HepG2 (cell line): ENCODE measurements at regions not wholly inside any gene's neighbourhood (a gene's known extent, or its start where the extent isn't known, plus 50 kb on each side); places are given as distances from the start of the nearest gene placed in this dataset.

Experiments
- ATAC-seq: fragments of 200-7000 bp; cut with Tn5 transposase; 3 replicates; pipeline ENCODE4 v1.9.1; 2020; ENCODE audit warnings: mild to moderate bottlenecking, moderate library complexity
- BruUV-seq: library from RNA; stranded (reverse); fragments of 400-500 nt; replicated peaks from 2 replicates; lab custom pipeline; 2021; lab: Mats Ljungman, UMichigan
- CTCF ChIA-PET: fragments of 300-600 bp; formaldehyde crosslinking; extraction: SDS; loops from one replicate; lab custom pipeline; 2021; ENCODE audit warnings: low total read pairs, inconsistent platforms, low intra/inter-chr PET ratio; lab: Yijun Ruan, JAX
- POLR2A ChIA-PET: fragments of 350-600 bp; sonication (Branson Sonifier 250); formaldehyde crosslinking; loops from one replicate; lab custom pipeline; 2020; ENCODE audit warnings: antibody characterized with exemption, inconsistent platforms; lab: Yijun Ruan, JAX
- DNase-seq: peaks from one replicate; pipeline ENCODE4 v3.0.0-alpha.2; 2015; ENCODE audit warnings: low spot score
- FAIRE-seq: peaks from 3 replicates; lab custom pipeline; 2011; peaks lifted over from hg19 to GRCh38; lab: Jason Lieb, UNC
- H2AFZ ChIP-seq: one replicate; pipeline ENCODE4 v1.6.1; 2011; ENCODE audit warnings: low read length, inconsistent platforms
- H3K27ac ChIP-seq: fragments of 300-600 bp; 3 replicates; pipeline ENCODE4 v1.8.0; 2011; ENCODE audit warnings: mixed run types, mild to moderate bottlenecking, mixed read lengths, low read length, inconsistent platforms; ENCODE audit not compliant: insufficient read depth; ENCODE audit errors: extremely low read length
- H3K27me3 ChIP-seq, 2 experiments: fragments of 200-600 bp in 1 of 2; 2 replicates in 1 of 2; 3 replicates in 1 of 2; pipeline versions ENCODE4 v1.6.0 to v1.8.0; 2011; ENCODE audit warnings: low read length in 2 of 2, mild to moderate bottlenecking in 2 of 2, moderate library complexity in 2 of 2, inconsistent platforms in 1 of 2; ENCODE audit not compliant: insufficient read depth in 2 of 2, control insufficient read depth in 1 of 2
- H3K36me3 ChIP-seq, 2 experiments: fragments of 200-600 bp in 1 of 2; replicated peaks in 1 of 2; 2 replicates in 1 of 2; 3 replicates in 1 of 2; pipeline versions ENCODE4 v1.5.1 to v1.8.0; 2011; ENCODE audit warnings: low read length in 2 of 2, inconsistent platforms in 1 of 2; ENCODE audit not compliant: insufficient read depth in 2 of 2, control insufficient read depth in 1 of 2
- H3K4me1 ChIP-seq: 2 replicates; pipeline ENCODE4 v1.5.1; 2012; ENCODE audit warnings: low read length, inconsistent platforms; ENCODE audit not compliant: insufficient read depth
- H3K4me2 ChIP-seq: 2 replicates; pipeline ENCODE4 v1.6.0; 2011; ENCODE audit warnings: low read depth, low read length, inconsistent platforms
- H3K4me3 ChIP-seq, 3 experiments: fragments of 200-600 bp in 1 of 3; sonication (generic), shearing (Covaris generic) in 1 of 3; replicated peaks in 1 of 3; 2 replicates each; pipeline ENCODE4 v1.5.1; 2011 to 2016; ENCODE audit warnings: low read length in 3 of 3, inconsistent platforms in 2 of 3, low read depth in 2 of 3, mild to moderate bottlenecking in 2 of 3, control low read depth in 1 of 3, mixed read lengths in 1 of 3; ENCODE audit not compliant: insufficient read depth in 1 of 3
- H3K79me2 ChIP-seq: one replicate; pipeline ENCODE4 v1.6.1; 2011; ENCODE audit warnings: low read length, inconsistent platforms; ENCODE audit not compliant: insufficient read depth
- H3K9ac ChIP-seq: 2 replicates; pipeline ENCODE4 v1.6.0; 2011; ENCODE audit warnings: mild to moderate bottlenecking, low read depth, low read length, inconsistent platforms; ENCODE audit not compliant: insufficient read depth
- H3K9me3 ChIP-seq: 2 replicates; pipeline ENCODE4 v1.5.1; 2012; ENCODE audit warnings: mild to moderate bottlenecking, low read length
- H4K20me1 ChIP-seq: 2 replicates; pipeline ENCODE4 v1.6.0; 2011; ENCODE audit warnings: inconsistent platforms, mild to moderate bottlenecking, low read length, moderate library complexity; ENCODE audit not compliant: insufficient read depth
- ARNT2 ChIP-seq: sonication (generic); formaldehyde crosslinking; IDR thresholded peaks from 2 replicates; pipeline ENCODE4 v1.8.0; 2022; ENCODE audit warnings: mild to moderate bottlenecking, low read depth, missing genetic modification reagents, moderate library complexity
- FOXA1 ChIP-seq, 2 experiments: fragments of 450-650 bp in 1 of 2; sonication (generic) in 1 of 2; formaldehyde crosslinking in 1 of 2; IDR thresholded peaks; 2 replicates each; pipeline versions ENCODE4 v1.4.0 to v1.6.1; 2016 to 2020; ENCODE audit warnings: missing genetic modification reagents in 1 of 2
- ZFP37 ChIP-seq: sonication (generic); formaldehyde crosslinking; IDR thresholded peaks from 2 replicates; pipeline ENCODE4 v1.4.0; 2020; ENCODE audit warnings: missing genetic modification reagents, borderline replicate concordance
- ZKSCAN1 ChIP-seq: fragments of 150-350 bp; IDR thresholded peaks from 2 replicates; pipeline ENCODE4 v1.6.1; 2014; ENCODE audit warnings: low read length
- ZNF143 ChIP-seq: sonication (generic); formaldehyde crosslinking; IDR thresholded peaks from 2 replicates; pipeline ENCODE4 v1.4.0; 2020; ENCODE audit warnings: missing genetic modification reagents
- ZNF660 ChIP-seq: sonication (generic); formaldehyde crosslinking; IDR thresholded peaks from 2 replicates; pipeline ENCODE4 v1.5.1; 2020; ENCODE audit warnings: mild to moderate bottlenecking, low read depth, missing genetic modification reagents, borderline replicate concordance
- WGBS: methylation state at CpG from one replicate; pipeline ENCODE4 v1.1.6; 2017; ENCODE audit warnings: low lambda C conversion rate; 5-methylcytosine and 5-hydroxymethylcytosine counted together
- in situ Hi-C: cut with HindIII; loops from 2 replicates; pipeline ENCODE4 v1.10.0; 2017; ENCODE audit warnings: low pct_unique_long_range_greater_than_20kb; ENCODE audit not compliant: extremely low pct_ligation_motif_present
- intact Hi-C: fragments of 100-400 bp; cut with micrococcal nuclease; formaldehyde crosslinking; loops from one replicate; pipeline ENCODE4 v1.10.0; 2022; ENCODE audit not compliant: unreplicated experiment
- TF ChIP-seq, protein P1 (sequence below): sonication (generic); IDR thresholded peaks from 2 replicates; pipeline ENCODE4 v1.6.1; 2016; ENCODE audit warnings: low read depth, borderline replicate concordance
- TF ChIP-seq, protein P2 (sequence below): sonication (generic); formaldehyde crosslinking; IDR thresholded peaks from 2 replicates; pipeline ENCODE4 v1.4.0; 2020; ENCODE audit warnings: mild to moderate bottlenecking, missing genetic modification reagents, borderline replicate concordance
- TF ChIP-seq, protein P3 (sequence below): sonication (generic); formaldehyde crosslinking; IDR thresholded peaks from 2 replicates; pipeline ENCODE4 v1.4.0; 2020; ENCODE audit warnings: low read depth, missing genetic modification reagents

DNA sequence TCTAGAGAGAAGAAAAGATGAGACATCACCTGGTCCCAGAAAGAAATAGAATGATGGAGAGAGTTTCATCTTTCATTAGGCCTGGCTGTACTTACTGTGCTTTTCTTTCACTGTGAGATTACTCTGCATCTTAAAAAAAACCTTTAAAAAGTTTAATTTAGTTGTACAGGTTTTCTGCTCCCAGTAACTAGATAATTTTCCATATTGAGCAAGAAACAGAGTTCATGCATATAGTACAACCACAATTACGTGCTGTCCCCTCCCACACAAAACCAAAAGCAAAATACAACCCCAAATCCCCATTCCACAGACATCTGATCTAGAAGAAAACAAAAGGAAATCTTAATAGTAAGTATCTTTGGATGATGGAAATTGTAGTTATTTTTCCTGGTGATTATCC lies 371.2 kb downstream of the SH2D1A start:
- intact Hi-C loops: loop anchor here (10.0 kb wide), 1 partner anchor 313 kb away; no protein-coding TSS in a partner anchor
- H3K9ac ChIP-seq: no peak overlapping the region
- no peaks in the 10 kb centered on the region for H3K9me3 ChIP-seq
- in situ Hi-C loops: no loop called here
- ChIA-PET CTCF (no interaction called here), POLR2A (no interaction called here)
- no peak overlapping the region for H3K27ac ChIP-seq
- BruUV-seq: no TSS peak
- peaks cover 5% of the 10 kb centered on the region; the same call in 1 of the 2 replicates for H3K4me1 ChIP-seq
- H4K20me1 ChIP-seq: no peaks in the 10 kb centered on the region
- FAIRE-seq (no peak), DNase-seq (no peak), ATAC-seq (no peak)
- no peaks in the 10 kb centered on the region for H3K27me3 ChIP-seq
- H3K36me3 ChIP-seq: no peaks in the 10 kb centered on the region
- TF ChIP-seq ZNF660 (CRISPR knock-in tag) (no peak), ZKSCAN1 (no peak), ZNF143 (no peak), ZFP37 (no peak)
- TF ChIP-seq, protein P1, sequence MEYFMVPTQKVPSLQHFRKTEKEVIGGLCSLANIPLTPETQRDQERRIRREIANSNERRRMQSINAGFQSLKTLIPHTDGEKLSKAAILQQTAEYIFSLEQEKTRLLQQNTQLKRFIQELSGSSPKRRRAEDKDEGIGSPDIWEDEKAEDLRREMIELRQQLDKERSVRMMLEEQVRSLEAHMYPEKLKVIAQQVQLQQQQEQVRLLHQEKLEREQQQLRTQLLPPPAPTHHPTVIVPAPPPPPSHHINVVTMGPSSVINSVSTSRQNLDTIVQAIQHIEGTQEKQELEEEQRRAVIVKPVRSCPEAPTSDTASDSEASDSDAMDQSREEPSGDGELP: no peak
- H3K4me3 ChIP-seq: no peak overlapping the region
- H3K79me2 ChIP-seq: no peaks in the 10 kb centered on the region
- no peak overlapping the region for H2AFZ ChIP-seq
- no peak overlapping the region for H3K4me2 ChIP-seq
- 5% methylated on average over 1 of the region's 1 CpG for WGBS

DNA sequence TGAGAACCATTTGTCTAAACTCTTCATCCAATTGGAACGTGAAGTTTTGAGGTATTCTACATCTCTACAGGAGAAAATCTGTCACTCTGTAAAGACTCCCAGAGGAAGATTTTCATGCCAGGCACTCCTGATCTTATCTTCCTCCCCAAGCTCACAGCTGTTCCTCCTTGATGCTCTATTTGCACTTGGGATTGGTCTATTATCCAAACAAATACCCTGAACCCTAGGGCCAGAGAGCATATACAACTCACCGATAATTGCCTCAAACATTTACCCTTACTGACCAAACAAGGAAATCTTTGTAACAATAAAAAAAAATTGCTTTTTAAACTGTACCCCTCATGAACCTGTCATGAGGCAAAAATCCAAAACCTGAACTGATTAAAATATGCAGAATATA lies 372.7 kb downstream of the SH2D1A start:
- CTCF ChIA-PET: no interaction called here
- FAIRE-seq: peak; percentile 43
- no peak for TF ChIP-seq ARNT2 (CRISPR knock-in tag)
- TF ChIP-seq, protein P2, sequence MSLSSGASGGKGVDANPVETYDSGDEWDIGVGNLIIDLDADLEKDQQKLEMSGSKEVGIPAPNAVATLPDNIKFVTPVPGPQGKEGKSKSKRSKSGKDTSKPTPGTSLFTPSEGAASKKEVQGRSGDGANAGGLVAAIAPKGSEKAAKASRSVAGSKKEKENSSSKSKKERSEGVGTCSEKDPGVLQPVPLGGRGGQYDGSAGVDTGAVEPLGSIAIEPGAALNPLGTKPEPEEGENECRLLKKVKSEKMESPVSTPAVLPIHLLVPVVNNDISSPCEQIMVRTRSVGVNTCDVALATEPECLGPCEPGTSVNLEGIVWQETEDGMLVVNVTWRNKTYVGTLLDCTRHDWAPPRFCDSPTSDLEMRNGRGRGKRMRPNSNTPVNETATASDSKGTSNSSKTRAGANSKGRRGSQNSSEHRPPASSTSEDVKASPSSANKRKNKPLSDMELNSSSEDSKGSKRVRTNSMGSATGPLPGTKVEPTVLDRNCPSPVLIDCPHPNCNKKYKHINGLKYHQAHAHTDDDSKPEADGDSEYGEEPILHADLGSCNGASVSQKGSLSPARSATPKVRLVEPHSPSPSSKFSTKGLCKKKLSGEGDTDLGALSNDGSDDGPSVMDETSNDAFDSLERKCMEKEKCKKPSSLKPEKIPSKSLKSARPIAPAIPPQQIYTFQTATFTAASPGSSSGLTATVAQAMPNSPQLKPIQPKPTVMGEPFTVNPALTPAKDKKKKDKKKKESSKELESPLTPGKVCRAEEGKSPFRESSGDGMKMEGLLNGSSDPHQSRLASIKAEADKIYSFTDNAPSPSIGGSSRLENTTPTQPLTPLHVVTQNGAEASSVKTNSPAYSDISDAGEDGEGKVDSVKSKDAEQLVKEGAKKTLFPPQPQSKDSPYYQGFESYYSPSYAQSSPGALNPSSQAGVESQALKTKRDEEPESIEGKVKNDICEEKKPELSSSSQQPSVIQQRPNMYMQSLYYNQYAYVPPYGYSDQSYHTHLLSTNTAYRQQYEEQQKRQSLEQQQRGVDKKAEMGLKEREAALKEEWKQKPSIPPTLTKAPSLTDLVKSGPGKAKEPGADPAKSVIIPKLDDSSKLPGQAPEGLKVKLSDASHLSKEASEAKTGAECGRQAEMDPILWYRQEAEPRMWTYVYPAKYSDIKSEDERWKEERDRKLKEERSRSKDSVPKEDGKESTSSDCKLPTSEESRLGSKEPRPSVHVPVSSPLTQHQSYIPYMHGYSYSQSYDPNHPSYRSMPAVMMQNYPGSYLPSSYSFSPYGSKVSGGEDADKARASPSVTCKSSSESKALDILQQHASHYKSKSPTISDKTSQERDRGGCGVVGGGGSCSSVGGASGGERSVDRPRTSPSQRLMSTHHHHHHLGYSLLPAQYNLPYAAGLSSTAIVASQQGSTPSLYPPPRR: peak; percentile 62; the same call in 1 of the 2 replicates
- TF ChIP-seq, protein P3, sequence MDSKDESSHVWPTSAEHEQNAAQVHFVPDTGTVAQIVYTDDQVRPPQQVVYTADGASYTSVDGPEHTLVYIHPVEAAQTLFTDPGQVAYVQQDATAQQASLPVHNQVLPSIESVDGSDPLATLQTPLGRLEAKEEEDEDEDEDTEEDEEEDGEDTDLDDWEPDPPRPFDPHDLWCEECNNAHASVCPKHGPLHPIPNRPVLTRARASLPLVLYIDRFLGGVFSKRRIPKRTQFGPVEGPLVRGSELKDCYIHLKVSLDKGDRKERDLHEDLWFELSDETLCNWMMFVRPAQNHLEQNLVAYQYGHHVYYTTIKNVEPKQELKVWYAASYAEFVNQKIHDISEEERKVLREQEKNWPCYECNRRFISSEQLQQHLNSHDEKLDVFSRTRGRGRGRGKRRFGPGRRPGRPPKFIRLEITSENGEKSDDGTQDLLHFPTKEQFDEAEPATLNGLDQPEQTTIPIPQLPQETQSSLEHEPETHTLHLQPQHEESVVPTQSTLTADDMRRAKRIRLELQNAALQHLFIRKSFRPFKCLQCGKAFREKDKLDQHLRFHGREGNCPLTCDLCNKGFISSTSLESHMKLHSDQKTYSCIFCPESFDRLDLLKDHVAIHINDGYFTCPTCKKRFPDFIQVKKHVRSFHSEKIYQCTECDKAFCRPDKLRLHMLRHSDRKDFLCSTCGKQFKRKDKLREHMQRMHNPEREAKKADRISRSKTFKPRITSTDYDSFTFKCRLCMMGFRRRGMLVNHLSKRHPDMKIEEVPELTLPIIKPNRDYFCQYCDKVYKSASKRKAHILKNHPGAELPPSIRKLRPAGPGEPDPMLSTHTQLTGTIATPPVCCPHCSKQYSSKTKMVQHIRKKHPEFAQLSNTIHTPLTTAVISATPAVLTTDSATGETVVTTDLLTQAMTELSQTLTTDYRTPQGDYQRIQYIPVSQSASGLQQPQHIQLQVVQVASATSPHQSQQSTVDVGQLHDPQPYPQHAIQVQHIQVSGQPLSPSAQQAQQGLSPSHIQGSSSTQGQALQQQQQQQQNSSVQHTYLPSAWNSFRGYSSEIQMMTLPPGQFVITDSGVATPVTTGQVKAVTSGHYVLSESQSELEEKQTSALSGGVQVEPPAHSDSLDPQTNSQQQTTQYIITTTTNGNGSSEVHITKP: no peak
- no peak for TF ChIP-seq FOXA1 (IDR thresholded peaks at IDR 0.05)
- peak; percentile 51 for TF ChIP-seq FOXA1 (CRISPR knock-in tag; IDR thresholded peaks at IDR 0.05)

More for the DNA sequence above, 372.7 kb downstream of the SH2D1A start:
- 0% methylated on average over 2 of the region's 2 CpGs for WGBS
- H3K27me3 ChIP-seq: no peaks in the 10 kb centered on the region
- H3K9ac ChIP-seq: no peak overlapping the region
- no peak overlapping the region for H3K4me3 ChIP-seq
- H3K36me3 ChIP-seq: no peaks in the 10 kb centered on the region
- peaks cover 5% of the 10 kb centered on the region; the same call in 1 of the 2 replicates for H3K4me1 ChIP-seq
- intact Hi-C loops: loop anchor here (10.0 kb wide), 1 partner anchor 314 kb away; no protein-coding TSS in a partner anchor
- no peaks in the 10 kb centered on the region for H3K79me2 ChIP-seq
- no peaks in the 10 kb centered on the region for H3K9me3 ChIP-seq
- DNase-seq (peak; percentile 31), ATAC-seq (peak; percentile 81)
- BruUV-seq: no TSS peak
- POLR2A ChIA-PET: no interaction called here
- H2AFZ ChIP-seq: no peak overlapping the region
- in situ Hi-C loops: no loop called here
- no peak overlapping the region for H3K27ac ChIP-seq
- H3K4me2 ChIP-seq: no peak overlapping the region
- H4K20me1 ChIP-seq: no peaks in the 10 kb centered on the region
